ENCODE measurements at regions not wholly inside any gene's neighbourhood (a gene's known extent, or its start where the extent isn't known, plus 50 kb on each side); places are given as distances from the start of the nearest gene placed in this dataset.

- no peak for TF ChIP-seq POLR2AphosphoS5 (IDR thresholded peaks at IDR 0.05)
- TF ChIP-seq CTCF (IDR thresholded peaks at IDR 0.05), result no peak
- TF ChIP-seq POLR2A (IDR thresholded peaks at IDR 0.05), result no peak
Observed at GRCh38 chr4:14810121-14810520, 192.2 kb upstream of the CPEB2 start.
